Lung (tissue), 11 donors: ENCODE measurements at regions not wholly inside any gene's neighbourhood (a gene's known extent, or its start where the extent isn't known, plus 50 kb on each side); places are given as distances from the start of the nearest gene placed in this dataset.

Experiments
- ATAC-seq: fragments of 200-7000 bp; cut with Tn5 transposase; one replicate; pipeline ENCODE4 v1.9.1; 2020; ENCODE audit warnings: moderate number of reproducible peaks; ENCODE audit not compliant: insufficient read depth, low FRiP score
- DNase-seq, 3 donors: peaks; one replicate each; pipeline ENCODE4 v3.0.0-alpha.2; 2013 to 2017
- H3K27ac ChIP-seq, 2 donors: one replicate each; pipeline ENCODE4 v1.5.1; 2013; ENCODE audit warnings: mild to moderate bottlenecking in 2 of 2, moderate library complexity in 2 of 2, control low read depth in 1 of 2, inconsistent platforms in 1 of 2, low read depth in 1 of 2, low read length in 1 of 2
- H3K27me3 ChIP-seq, 3 donors: one replicate each; pipeline ENCODE4 v1.5.1; 2013; ENCODE audit warnings: low read length in 2 of 3; ENCODE audit not compliant: control insufficient read depth in 3 of 3, insufficient read depth in 3 of 3
- H3K36me3 ChIP-seq, 4 donors: one replicate each; pipeline ENCODE4 v1.5.1; 2013; ENCODE audit warnings: low read length in 4 of 4, mild to moderate bottlenecking in 1 of 4, moderate library complexity in 1 of 4; ENCODE audit not compliant: control insufficient read depth in 4 of 4, insufficient read depth in 4 of 4
- H3K4me1 ChIP-seq, 5 donors: one replicate each; pipeline ENCODE4 v1.5.1; 2013; ENCODE audit warnings: low read length in 5 of 5, mild to moderate bottlenecking in 2 of 5, moderate library complexity in 1 of 5; ENCODE audit not compliant: control insufficient read depth in 5 of 5, insufficient read depth in 5 of 5
- H3K4me3 ChIP-seq: one replicate; pipeline ENCODE4 v1.5.1; 2013; ENCODE audit warnings: mild to moderate bottlenecking, control low read depth, moderate library complexity
- H3K9ac ChIP-seq, 2 donors: one replicate each; pipeline ENCODE4 v1.5.1; 2013; ENCODE audit warnings: low read length in 2 of 2, control low read depth in 1 of 2; ENCODE audit not compliant: insufficient read depth in 1 of 2
- H3K9me3 ChIP-seq, 4 donors: one replicate each; pipeline ENCODE4 v1.5.1; 2013; ENCODE audit warnings: low read length in 3 of 4, mild to moderate bottlenecking in 1 of 4, moderate library complexity in 1 of 4; ENCODE audit not compliant: control insufficient read depth in 4 of 4, insufficient read depth in 3 of 4
- CTCF ChIP-seq: IDR thresholded peaks from 2 replicates; pipeline ENCODE4 v1.5.1; 2012; ENCODE audit warnings: mild to moderate bottlenecking; ENCODE audit errors: control extremely low read depth, extremely low read depth
- WGBS, 2 donors: extraction: QIAGEN DNeasy Blood & Tissue Kit; methylation state at CpG; one replicate each; pipeline ENCODE4 v1.1.7; 2013; 5-methylcytosine and 5-hydroxymethylcytosine counted together
- donor health status: control.
- donor health status: control.
- donor health status: Bipolar disorder and iron deficiency.
- donor health status: healthy.
- donor health status: DM: yes; HTN: yes; CAD: no.

- Histone ChIP-seq H3K36me3 (no peaks in the 10 kb centered on the region), H3K27me3 (no peaks in the 10 kb centered on the region), H3K9me3 (no peaks in the 10 kb centered on the region), H3K9ac (peak overlapping the region in 1 of 2 donors; percentile 59), H3K27ac (peak overlapping the region; percentile 17 to 51), H3K4me3 (no peak overlapping the region), H3K4me1 (peaks cover under 1 to 49% (median 7%) of the 10 kb centered on the region in 5 donors)
- ATAC-seq (no peak), DNase-seq (peak; percentile 71 to 93 (median 92))
- TF ChIP-seq CTCF, result no peak
- 53 to 61% methylated on average over 11 of the region's 11 CpGs for WGBS, 2 donors
Observed at GRCh38 chr2:215717501-215718381, 281.9 kb upstream of the FN1 start.

GRCh38 chr2:215716956-215717355 is 281.1 kb upstream of the FN1 start:
- Histone ChIP-seq H3K9me3 (no peaks in the 10 kb centered on the region), H3K27ac (peak overlapping the region in 1 of 2 donors; percentile 12), H3K4me1 (peaks cover 2 to 57% (median 14%) of the 10 kb centered on the region in 5 donors), H3K9ac (no peak overlapping the region), H3K36me3 (no peaks in the 10 kb centered on the region), H3K4me3 (no peak overlapping the region), H3K27me3 (no peaks in the 10 kb centered on the region)
- TF ChIP-seq CTCF, result no peak
- DNase-seq, result no peak
- 94 to 97% methylated on average over 6 of the region's 6 CpGs for WGBS, 2 donors
- ATAC-seq, result no peak

- H3K4me1 ChIP-seq, result peaks cover 2 to 74% (median 30%) of the 10 kb centered on the region in 5 donors
- H3K4me3 ChIP-seq, result no peak overlapping the region
- H3K27ac ChIP-seq, result peak overlapping the region; percentile 21 to 55
- no peak for TF ChIP-seq CTCF
- H3K9ac ChIP-seq, result peak overlapping the region in 1 of 2 donors; percentile 35
- DNase-seq, result peak in 2 of 3 donors; percentile 88 to 94
- ATAC-seq, result no peak
- WGBS, 2 donors, result 30 to 40% methylated on average over 2 of the region's 2 CpGs
- no peaks in the 10 kb centered on the region for H3K27me3 ChIP-seq
- no peaks in the 10 kb centered on the region for H3K9me3 ChIP-seq
- H3K36me3 ChIP-seq, result no peaks in the 10 kb centered on the region
Observed at GRCh38 chr2:215712871-215713790, 277.3 kb upstream of the FN1 start.
